BJ (cell line): ENCODE measurements at regions not wholly inside any gene's neighbourhood (a gene's known extent, or its start where the extent isn't known, plus 50 kb on each side); places are given as distances from the start of the nearest gene placed in this dataset.

Source experiments
- CTCF ChIA-PET: fragments of 350-600 bp; formaldehyde crosslinking; extraction: SDS; loops from one replicate; lab custom pipeline; 2021; ENCODE audit warnings: antibody characterized with exemption, inconsistent platforms; lab: Yijun Ruan, JAX
- POLR2A ChIA-PET: fragments of 300-600 bp; sonication (Branson Sonifier 250); formaldehyde crosslinking; extraction: SDS; loops from one replicate; lab custom pipeline; 2021; ENCODE audit warnings: antibody characterized with exemption; lab: Charles Lee
- DNase-seq: peaks from one replicate; pipeline ENCODE4 v3.0.0-alpha.2; 2011; ENCODE audit warnings: low read depth
- H3K27me3 ChIP-seq: 2 replicates; pipeline ENCODE4 v1.6.0; 2011; ENCODE audit warnings: low read length; ENCODE audit not compliant: control insufficient read depth, insufficient read depth
- H3K36me3 ChIP-seq: 2 replicates; pipeline ENCODE4 v1.5.1; 2011; ENCODE audit warnings: low read length; ENCODE audit not compliant: control insufficient read depth, insufficient read depth
- H3K4me3 ChIP-seq: 2 replicates; pipeline ENCODE4 v1.5.1; 2011; ENCODE audit warnings: low read depth, mild to moderate bottlenecking, control low read depth, low read length
- TF ChIP-seq, protein P1 (sequence below): IDR thresholded peaks from 2 replicates; pipeline ENCODE4 v1.5.1; 2011; ENCODE audit warnings: low read depth, mild to moderate bottlenecking, control low read depth, inconsistent platforms, low read length, moderate library complexity; ENCODE audit not compliant: insufficient read depth

DNA sequence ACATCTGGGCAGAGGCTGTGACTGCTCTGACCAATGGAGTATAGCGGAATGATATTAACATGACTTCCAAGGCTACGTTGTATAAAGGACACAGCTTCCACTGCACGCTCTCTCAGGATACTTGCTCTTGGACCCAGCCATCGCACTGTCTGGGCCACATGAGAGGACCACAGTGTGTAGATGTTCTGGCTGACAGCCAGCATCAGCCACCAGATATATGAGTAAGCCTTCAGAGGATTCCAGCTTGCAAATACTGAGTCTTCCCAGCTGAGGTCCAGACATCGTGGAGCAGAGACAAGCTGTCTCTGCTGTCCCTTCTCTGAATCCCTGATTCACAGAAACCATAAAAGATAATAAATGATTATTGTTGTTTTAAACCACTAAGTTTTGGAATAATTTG lies 146.8 kb upstream of the USP9X start:
- DNase-seq = no peak
- Histone ChIP-seq H3K36me3 (no peaks in the 10 kb centered on the region), H3K27me3 (no peaks in the 10 kb centered on the region), H3K4me3 (no peak overlapping the region)
- ChIA-PET POLR2A (no interaction called here), CTCF (no interaction called here)
- TF ChIP-seq, protein P1, sequence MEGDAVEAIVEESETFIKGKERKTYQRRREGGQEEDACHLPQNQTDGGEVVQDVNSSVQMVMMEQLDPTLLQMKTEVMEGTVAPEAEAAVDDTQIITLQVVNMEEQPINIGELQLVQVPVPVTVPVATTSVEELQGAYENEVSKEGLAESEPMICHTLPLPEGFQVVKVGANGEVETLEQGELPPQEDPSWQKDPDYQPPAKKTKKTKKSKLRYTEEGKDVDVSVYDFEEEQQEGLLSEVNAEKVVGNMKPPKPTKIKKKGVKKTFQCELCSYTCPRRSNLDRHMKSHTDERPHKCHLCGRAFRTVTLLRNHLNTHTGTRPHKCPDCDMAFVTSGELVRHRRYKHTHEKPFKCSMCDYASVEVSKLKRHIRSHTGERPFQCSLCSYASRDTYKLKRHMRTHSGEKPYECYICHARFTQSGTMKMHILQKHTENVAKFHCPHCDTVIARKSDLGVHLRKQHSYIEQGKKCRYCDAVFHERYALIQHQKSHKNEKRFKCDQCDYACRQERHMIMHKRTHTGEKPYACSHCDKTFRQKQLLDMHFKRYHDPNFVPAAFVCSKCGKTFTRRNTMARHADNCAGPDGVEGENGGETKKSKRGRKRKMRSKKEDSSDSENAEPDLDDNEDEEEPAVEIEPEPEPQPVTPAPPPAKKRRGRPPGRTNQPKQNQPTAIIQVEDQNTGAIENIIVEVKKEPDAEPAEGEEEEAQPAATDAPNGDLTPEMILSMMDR = no peak

DNA sequence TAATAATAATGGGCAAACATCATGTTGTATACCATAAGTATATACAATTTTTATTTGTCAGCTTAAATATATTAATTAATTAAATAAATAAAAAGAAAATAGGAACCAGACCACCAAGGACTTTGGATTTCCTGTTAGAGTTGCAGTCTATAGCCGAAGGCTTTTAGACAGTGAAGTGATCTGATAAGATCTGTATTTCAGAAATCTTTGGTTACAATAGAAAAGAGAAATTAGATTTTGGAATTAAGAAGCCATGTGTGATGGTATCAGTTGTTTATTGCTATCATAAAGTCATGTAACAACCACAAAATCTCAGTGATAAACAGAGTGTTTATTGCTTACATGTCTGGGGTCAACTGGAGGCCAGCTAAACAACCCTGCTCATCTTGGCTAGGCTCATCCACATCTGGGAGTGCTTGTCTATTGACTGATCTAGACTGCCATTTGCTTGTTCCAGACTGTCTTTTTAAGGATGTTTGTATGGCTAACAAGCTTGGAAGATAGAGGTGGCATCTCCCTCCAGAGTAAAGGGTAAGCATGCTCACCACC lies 142.1 kb upstream of the USP9X start:
- no peaks in the 10 kb centered on the region for H3K27me3 ChIP-seq
- CTCF ChIA-PET = no interaction called here
- no peak for DNase-seq
- H3K4me3 ChIP-seq = no peak overlapping the region
- TF ChIP-seq, protein P1 = no peak
- POLR2A ChIA-PET = no interaction called here
- H3K36me3 ChIP-seq = no peaks in the 10 kb centered on the region

DNA sequence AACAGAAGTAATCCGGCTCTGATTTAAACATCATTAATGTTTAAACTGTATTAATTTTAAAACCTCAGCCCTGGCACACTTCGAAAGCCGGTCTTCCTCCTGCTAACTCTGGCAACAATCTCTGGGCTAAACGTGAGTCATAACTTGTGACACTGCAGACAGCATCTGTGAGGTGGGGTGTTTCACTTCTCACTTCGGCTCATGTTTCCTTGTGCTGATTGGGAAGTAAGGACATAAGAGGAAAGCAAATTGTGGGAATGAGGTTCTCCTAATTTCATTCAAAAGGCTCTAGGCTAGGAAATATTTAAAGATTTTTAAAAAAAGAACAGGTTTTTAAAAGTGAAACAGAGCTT lies 139.9 kb upstream of the USP9X start:
- TF ChIP-seq, protein P1 = no peak
- DNase-seq = no peak
- POLR2A ChIA-PET = no interaction called here
- Histone ChIP-seq H3K36me3 (no peaks in the 10 kb centered on the region), H3K27me3 (no peaks in the 10 kb centered on the region), H3K4me3 (no peak overlapping the region)
- CTCF ChIA-PET = no interaction called here

DNA sequence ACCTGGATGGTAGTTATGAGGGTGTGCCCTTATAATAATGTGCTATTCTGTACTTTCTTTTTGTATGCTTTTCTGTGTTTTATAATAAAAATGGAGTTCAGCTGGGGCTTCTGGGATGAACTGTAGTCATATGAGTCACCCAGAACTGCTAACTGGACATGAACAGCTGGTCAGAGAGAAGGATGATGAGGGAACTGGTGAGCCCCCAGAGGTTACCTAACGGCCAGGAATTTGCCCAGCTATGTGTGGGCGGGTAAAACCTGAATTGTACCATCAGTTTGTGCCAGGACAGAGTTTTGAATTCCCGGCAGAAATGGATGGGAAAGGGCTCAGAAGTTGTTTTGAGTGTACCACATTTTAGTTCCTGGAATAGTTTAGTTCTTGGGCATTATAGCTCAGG lies 138.0 kb upstream of the USP9X start:
- TF ChIP-seq, protein P1 = no peak
- CTCF ChIA-PET = no interaction called here
- POLR2A ChIA-PET = interaction anchor here (0.6 kb wide), 1 partner anchor 11 kb away, joined by 3 read pairs; no protein-coding TSS in a partner anchor
- DNase-seq = no peak
- Histone ChIP-seq H3K27me3 (no peaks in the 10 kb centered on the region), H3K4me3 (no peak overlapping the region), H3K36me3 (no peaks in the 10 kb centered on the region)

DNA sequence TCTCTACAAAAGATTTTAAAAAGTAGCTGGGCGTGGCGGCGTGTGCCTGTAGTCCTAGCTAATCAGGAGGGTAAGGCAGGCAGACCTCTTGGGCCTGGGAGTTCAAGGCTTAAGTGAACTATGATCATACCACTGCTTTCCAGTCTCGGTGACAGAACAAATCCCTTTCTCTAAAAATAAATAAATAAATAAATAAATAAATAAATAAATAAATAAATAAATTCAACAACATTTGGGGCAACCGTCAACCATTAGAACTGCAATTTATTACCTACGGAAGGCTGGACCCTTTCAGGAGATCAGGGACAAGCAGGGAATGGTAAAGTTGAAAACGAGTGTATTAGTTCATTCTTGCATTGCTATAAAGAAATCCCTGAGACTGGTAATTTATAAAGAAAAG lies 136.2 kb upstream of the USP9X start:
- POLR2A ChIA-PET = no interaction called here

More for the DNA sequence above, 136.2 kb upstream of the USP9X start:
- Histone ChIP-seq H3K36me3 (no peaks in the 10 kb centered on the region), H3K27me3 (no peaks in the 10 kb centered on the region), H3K4me3 (no peak overlapping the region)
- TF ChIP-seq, protein P1 = no peak
- CTCF ChIA-PET = interaction anchor here (1.0 kb wide), 1 partner anchor 28 kb away, joined by 3 read pairs; no protein-coding TSS in a partner anchor
- no peak for DNase-seq
